HG03025 (cell line): ENCODE measurements at regions not wholly inside any gene's neighbourhood (a gene's known extent, or its start where the extent isn't known, plus 50 kb on each side); places are given as distances from the start of the nearest gene placed in this dataset.

ENCODE experiments used
- ATAC-seq: cut with Tn5 transposase; IDR thresholded peaks from one replicate; pipeline ENCODE4 v1.9.1; 2021; ENCODE audit warnings: mild to moderate bottlenecking, moderate library complexity; ENCODE audit not compliant: unreplicated experiment, low FRiP score

- ATAC-seq, result no peak
Observed at GRCh38 chr7:86949779-86950260, 109.6 kb downstream of the ELAPOR2 start.

DNA sequence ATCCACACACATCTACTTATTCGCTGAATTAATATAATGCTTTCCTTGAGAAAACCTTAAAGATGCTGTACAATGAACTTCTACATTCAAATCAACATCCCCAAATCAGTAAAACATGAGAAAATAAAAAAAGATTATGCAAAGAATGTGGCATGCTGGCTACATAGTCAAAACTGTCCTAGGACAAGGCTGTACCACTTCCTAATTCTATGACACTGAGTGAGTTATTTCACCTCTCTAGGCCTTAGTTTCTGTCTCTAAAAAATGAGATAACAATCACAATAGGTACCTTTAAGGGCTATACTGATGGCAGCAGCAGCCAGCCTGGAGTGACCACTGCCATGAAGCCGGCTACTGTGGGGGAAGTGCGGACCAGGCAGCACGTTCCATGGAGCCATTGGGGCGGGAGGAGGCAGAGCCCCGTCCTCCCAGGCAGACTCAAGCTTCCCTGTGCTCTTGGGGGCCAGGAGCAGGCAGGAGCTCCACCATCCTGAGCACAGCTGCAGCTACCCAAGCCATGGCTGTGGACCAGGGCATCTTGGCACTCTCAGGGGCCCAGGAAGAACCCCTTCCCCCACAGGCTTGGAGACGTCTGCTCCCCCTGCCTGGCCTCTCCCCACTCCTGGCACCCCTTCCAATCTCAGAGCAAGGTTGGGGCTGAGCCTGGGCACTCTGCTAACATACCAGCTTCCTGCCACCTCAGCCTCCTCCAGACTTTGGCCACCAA, 110.2 kb downstream of the ELAPOR2 start:
- peak; percentile 95 for ATAC-seq

DNA sequence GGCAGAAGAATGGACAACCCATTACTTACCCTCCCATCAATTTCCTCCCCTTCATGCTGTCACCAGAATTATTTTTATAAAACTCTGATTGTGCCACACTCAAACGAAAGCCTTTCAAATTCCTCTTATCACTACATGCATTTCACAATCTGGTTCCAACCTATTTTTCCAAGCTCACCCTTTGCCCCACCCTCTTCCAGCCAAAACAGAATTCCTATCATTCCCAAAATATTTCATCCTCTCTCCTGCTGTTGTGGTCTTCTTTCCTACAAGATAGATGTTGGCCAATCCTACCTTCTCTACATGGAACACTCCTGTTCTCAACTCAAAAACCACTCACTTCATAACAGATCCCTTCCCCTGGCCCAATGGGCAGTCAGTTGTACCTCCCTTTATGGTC, 111.5 kb downstream of the ELAPOR2 start:
- ATAC-seq, result no peak

GRCh38 chr7:86943447-86943846, 116.0 kb downstream of the ELAPOR2 start:
- no peak for ATAC-seq

- ATAC-seq, result no peak
Observed at GRCh38 chr7:86942995-86943394, 116.5 kb downstream of the ELAPOR2 start.

DNA sequence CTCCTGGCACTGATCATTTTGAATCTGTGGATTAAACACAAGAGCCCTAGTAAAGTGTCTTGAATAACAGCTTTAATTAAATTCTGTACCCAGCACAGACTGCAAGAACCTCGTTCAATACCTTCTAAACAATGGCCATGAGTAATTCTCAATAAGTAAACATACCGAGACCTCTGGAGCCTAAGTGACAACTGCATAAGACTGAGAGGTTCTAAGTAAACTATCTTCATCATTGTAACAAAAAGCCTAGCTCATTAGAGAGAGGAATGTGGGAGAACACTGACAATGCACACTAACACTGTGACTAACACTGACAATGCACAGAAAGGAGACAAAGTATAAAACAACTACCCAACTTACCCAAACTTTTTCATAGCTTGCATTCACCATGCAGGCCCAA, 117.4 kb downstream of the ELAPOR2 start:
- ATAC-seq, result no peak

DNA sequence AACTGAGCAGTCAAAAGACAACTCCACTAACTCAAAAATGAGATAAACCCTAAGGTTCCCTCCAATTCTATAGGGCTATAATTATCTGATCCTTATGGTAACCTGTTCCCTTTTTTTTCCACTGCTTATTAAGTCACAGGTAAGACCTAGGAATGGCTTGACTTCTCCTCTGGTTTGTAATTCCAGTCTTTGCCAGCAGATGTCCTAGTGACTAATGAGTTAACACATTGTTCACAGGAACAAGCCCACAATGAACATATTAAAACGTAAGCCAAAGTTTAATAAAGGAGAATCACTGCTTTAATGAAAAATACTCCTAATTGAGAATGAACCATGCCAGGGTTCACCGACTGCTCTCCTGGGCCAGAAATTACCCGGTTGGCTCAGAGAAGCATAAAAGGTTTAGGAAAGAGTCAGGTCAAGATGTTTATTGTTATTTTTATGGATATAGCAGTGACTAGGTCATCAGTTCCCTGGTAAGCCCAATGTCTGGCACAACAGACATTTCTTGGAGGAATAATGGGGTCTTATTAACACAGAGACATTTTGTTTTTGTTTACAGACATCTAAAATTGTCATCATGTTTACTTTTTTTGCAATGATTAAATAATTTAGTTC, 120.1 kb downstream of the ELAPOR2 start:
- no peak for ATAC-seq

DNA sequence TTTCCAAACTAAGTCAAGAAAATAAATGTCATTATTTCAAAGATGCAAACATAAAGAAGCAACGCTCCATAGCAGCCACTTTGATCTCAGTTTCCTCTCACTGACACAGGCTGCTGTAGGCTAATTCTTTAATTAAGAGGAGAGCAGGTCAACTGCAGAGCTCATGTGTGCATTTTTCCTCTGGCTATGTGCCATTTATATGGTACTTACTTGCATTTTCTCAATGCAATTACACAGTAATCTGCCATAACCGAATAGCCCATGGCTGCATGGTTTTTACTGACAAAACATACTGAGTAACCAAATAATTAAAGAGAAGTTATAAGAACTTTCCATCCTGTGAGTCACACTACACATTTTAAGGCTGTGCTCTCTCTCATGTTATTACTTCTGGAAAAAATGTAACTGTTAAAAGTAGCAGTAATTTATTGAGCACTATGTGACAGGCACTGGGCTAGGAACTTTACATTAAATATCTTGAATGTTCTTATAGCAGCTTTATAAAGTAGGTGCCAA, 122.0 kb downstream of the ELAPOR2 start:
- no peak for ATAC-seq

DNA sequence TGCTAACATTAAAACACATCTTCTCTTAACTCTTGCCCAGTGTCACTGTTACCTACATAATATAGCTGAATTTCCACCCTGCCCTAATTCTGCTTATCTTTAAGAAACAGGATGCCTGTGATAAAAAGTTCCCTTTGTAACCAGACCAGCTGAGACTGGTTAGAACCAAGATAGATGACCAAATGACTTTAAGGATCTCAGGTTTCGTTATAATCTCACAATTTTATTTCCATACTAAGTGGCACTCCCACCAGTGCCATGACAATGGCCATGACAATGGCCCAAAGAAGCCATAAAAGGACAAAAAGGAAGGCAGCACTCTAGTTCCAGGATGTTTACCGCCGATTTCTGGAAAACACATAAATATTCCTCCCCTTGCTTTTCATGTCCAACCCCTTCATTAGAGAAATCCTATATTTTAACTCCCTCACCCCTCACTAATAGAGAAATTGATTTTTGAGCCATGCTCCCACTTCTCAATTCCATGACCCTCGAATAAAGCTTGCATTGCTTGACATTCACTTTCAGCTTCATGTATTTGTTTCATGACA, 126.1 kb downstream of the ELAPOR2 start:
- ATAC-seq, result no peak

DNA sequence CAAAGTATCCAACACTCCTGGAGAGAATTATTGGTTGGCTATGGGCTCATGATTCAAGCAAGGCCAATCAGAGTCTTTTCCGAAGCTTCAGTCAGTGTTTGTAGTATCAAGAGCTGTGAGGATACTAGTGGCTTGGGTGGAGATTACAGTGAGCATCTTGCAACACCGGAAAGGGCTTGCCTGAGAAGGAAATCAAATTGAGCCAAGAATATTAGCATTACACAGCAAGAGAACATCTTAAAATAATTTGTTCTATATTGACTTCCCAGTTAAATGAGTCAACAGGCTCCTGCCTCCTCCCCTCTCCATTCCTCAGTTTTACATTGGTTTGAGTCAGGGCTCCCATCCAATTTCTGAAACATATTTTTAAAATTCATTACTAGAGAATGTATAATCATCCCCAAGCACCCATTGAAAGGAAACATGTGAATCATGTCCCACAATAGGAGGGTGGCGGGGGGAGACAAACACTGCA, 127.4 kb downstream of the ELAPOR2 start:
- no peak for ATAC-seq

- no peak for ATAC-seq
Observed at GRCh38 chr7:86931439-86931838, 128.0 kb downstream of the ELAPOR2 start.

- ATAC-seq, result no peak
Observed at GRCh38 chr7:86930554-86931307, 128.7 kb downstream of the ELAPOR2 start.

DNA sequence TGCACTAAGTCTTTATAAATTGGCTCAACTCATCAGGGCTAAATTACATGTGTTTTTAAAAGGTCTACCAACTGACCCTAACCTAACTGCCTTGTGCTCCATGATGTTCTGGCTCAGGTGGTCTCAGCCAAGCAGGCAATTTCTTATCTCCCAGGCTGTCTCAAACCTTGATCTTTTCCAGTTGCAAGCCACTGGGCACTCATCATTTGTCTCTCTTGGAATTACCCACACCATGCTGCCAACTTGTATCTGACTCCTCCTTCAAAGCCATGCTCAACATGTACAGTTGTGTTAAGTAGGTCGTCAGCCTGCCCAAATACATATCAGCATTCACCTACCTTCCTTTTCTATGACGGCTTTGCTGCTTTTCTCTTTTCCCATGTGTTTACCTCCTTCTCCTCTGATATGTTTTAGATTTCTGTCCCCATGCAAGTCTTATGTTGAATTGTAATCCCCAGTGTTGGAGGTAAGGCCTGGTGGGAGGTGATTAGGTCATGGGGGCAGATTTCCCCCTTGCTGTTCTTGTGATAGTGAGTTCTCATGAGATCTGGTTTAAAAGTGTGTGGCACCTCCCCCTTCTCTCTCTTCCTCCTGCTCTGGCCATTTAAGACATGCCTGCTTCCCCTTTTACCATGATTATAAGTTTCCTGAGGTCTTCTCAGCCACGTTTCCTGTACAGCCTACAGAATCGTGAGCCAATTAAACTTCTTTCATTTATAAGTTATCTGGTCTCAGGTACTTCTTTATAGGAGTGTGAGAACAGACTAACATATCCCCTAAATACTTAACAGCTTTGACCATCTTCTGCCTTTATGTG, 130.0 kb downstream of the ELAPOR2 start:
- peak; percentile 53 for ATAC-seq

- ATAC-seq, result no peak
Observed at GRCh38 chr7:86928308-86928707, 131.1 kb downstream of the ELAPOR2 start.

GRCh38 chr7:86926732-86927131, 132.7 kb downstream of the ELAPOR2 start:
- ATAC-seq, result no peak

DNA sequence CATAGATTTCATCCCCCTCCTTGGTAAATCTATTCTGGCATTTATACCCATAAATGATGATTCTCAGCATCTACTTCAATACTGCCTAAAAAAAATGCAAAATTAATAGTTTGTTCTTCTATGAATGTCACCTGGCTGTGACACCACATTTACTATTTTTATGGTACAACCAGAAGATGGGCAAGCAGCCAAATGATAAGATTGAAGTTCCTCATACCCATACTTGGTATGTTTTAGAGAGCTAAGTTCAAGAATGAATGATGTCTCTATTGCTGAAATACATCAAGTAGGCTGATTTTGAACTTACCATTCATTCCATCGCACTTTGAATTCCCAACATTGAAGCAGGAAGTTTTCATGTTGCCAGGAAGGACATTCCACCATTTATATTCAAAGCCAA, 134.2 kb downstream of the ELAPOR2 start:
- no peak for ATAC-seq

DNA sequence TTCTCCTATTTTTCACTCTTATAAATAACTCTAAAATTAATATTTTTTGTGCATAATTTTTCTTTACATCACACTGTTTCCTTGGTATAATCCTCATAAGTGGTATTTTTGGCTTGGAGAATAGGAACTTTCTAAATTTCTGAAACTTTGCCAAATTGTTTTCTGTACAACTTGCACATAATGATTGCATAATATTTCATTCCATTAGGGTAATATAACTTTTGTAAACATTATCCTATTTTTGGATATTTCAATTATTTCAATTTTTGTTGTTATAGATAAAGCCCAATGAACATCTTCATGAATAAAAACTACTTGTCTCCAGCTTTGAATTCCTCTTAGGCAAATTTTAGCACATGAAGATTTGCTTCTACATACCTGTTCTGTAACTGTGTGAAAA, 135.9 kb downstream of the ELAPOR2 start:
- ATAC-seq, result no peak

DNA sequence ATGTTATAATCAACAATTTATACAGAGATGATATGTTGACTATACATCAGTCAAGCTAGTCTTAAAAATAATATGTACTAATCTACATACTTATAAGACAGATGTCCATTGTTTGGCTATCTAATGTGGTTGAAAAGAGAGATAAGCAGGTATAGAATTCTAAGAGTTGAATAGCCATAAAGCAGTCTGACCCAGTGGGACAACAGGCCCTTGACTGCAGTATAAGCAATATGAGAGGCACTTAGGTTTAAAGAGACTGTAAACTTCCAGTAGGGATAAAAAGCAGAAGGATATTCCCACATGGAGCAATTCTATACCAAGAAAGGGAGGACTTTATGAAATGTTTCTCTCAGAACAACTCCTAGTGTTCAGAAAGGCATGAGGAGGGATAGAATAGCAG, 139.3 kb downstream of the ELAPOR2 start:
- ATAC-seq, result no peak

- no peak for ATAC-seq
Observed at GRCh38 chr7:86918245-86918644, 141.2 kb downstream of the ELAPOR2 start.

- no peak for ATAC-seq
Observed at GRCh38 chr7:86916277-86916825, 143.1 kb downstream of the ELAPOR2 start.
